HG03378 (cell line): ENCODE measurements at regions not wholly inside any gene's neighbourhood (a gene's known extent, or its start where the extent isn't known, plus 50 kb on each side); places are given as distances from the start of the nearest gene placed in this dataset.
A peak's percentile ranks its signal among the peaks of the same experiment; 100 is the strongest.
"Not testable (repeated sequence)": the region's sequence is repeated elsewhere in the genome, so short reads cannot be mapped to it uniquely, and the experiment has no call there.

Experiments used
- ATAC-seq: cut with Tn5 transposase; IDR thresholded peaks from one replicate; pipeline ENCODE4 v1.9.1; 2021; ENCODE audit warnings: mild to moderate bottlenecking, moderate library complexity; ENCODE audit not compliant: unreplicated experiment

- ATAC-seq: no peak
Measured at GRCh38 chr10:118436742-118437141, 94.6 kb upstream of the FAM204A start.

DNA sequence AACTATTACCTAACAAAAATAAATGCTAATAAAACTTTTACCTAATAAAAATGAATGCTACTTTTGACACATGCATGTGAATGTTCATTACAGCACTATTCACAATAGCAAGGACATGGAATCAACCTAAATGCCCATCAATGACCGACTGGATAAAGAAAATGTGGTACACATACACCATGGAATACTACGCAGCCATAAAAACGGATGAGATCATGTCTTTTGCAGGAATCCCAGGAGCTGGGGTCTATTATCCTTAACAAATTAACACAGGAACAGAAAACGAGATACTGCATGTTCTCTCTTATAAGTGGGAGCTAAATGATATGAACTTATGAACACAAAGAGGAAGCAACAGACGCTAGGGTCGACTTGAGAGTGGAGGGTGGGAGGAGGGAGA is 88.1 kb upstream of the FAM204A start:
- no peak for ATAC-seq

DNA sequence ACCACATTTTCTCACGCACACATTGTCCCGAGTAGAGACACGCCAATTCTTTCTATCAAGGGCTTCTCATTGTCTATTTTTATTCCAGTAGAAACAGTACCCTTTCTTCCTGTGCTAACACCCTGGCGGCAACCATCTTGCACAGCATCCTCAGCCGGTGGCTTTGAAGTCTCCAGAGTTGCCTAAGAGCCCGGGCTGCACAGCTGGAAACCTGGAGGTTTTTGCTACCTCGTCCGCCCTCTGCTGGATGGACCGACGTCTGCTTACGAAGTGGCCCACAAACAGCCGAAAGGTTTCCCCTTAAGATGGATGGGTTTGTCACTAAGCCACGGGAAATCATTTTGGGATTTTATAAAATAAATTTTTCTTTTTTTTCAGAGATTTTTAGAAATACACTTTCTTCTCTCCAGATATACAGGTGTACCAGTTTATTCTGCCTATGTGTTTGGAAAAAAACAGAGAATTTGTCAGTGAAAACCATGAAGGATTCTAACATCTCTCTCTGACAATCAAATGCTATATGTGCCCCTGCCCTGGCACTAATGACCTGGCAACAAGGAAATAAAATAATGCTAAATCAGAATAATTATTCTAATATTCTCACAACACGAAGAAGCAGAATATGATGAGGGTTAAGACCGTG is 81.8 kb upstream of the FAM204A start:
- peak; percentile 85 for ATAC-seq

- no peak for ATAC-seq
Measured at GRCh38 chr10:118422241-118422640, 80.1 kb upstream of the FAM204A start.

GRCh38 chr10:118420049-118420448 is 77.9 kb upstream of the FAM204A start:
- not testable (repeated sequence) for ATAC-seq

DNA sequence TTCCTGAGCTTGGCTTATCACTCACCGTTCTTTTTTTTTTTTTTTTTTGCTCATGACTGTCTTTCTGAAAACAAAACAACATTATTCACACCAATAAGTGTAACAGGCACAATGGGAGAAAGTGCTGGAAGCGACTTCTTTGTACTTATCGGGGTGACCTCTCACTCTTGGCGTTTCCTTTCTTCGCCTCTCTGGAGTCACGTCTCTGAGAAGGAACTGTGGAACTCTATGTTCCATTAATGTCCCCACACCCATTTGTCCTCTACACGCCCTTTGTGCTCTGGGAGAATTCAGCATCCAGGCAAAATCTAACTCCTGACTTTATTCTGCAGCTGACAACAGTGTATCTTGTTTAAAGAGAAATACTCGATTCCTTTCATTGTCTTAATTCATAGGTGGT is 70.8 kb upstream of the FAM204A start:
- no peak for ATAC-seq

DNA sequence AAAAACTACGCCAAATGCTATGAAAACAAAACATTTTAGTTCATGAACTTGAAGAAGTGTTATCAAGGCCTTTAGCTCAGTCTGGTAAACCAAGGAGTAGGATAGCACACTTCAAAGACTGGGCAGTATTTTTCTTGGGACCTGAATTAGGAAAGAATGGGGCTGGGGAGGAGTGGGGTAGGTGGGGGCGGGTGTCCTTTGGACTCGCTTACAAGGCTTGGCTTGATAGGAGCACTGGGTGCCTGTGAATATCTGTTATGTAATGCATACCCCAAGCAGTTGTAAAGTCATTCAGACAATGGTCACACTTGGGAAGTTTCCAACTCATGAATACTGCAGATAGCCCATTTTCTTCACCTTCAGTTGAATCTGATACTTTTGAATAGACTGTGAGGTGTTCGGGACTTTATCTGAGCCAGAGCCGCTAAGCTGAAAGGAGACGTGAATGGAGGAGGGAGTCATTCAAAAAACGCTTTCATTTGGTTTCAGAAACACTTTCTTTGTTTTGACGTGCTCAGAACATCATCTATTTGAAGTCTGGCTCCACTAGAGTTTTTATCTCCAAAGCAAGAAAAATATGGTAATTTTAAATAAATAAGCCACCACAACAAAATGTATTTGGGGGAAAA is 70.1 kb upstream of the FAM204A start:
- ATAC-seq: no peak

DNA sequence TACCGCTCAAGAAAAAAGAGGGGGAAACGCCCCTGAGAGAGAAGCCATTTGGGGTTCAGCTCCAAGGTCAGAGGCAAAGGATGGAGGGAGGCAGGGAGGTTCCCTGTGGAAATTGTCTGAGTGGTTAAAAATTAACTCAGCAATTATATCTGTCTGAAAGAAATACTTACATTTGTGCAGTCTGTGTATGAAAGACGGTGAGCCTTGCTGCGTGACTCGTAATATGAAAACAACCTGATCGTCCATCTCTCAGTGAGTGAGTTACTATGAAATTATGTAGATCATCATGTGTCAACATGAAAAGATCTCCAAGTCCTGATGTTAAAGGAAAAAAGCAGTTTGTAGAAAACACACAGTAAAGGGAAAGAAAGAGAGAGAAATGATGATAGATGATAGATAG is 67.2 kb upstream of the FAM204A start:
- ATAC-seq: no peak

DNA sequence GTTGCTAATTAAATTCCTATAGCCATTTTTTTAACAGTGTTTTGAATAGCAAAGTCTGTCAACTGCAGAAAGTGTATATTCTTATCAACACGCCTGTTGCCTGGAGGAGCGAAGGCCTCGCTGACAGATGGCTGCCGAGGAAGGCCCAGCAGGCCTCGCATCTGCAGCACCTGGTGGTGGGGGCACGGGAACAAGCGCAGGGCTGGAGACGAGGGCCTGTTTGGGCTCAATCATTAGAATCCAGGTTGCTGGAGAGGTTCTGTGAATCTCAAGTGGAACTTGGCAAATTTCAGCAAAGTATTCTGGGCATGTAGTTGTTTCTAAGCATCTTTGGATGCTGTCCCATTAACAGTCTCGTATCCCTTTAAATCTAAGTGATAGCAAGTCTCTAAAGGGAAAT is 66.1 kb upstream of the FAM204A start:
- ATAC-seq: no peak

GRCh38 chr10:118407777-118408176 is 65.7 kb upstream of the FAM204A start:
- ATAC-seq: no peak

DNA sequence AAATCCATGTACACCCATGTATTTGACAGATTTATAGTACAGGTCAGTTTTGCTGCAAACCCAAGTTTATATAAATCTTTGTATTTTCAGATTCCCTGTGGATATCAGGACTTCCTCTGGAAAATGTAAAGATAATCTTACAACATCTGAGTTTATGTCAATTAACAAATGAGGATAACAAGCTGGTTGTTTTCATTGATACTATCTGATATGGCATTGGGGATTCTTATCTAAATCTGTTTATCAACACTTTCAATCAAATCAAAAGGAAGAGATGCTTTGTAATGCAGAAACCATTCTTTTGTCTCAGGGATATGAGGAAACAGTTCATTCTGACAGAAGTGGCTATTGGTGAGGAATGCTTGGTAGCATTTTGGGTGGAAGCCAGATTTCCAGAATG is 64.9 kb upstream of the FAM204A start:
- ATAC-seq: no peak

DNA sequence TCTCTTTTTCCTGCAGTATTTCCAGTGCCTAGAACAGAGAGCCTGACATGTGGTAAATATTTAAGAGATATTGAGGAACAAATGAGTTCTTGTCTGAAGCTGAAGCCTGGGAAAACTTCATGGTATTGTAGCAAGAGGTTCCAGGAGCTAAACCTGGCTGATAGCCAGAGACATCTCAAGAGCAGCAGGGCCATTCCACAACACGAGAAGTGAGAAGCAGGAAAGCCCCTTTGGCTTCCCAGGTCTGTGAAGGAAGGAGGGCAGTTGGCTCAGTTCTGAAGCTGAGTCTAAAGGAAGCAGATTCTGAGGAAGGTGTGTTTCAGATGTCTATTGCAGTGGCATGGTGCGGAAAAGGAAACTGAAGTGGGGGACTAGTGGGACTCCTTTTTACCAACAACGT is 63.8 kb upstream of the FAM204A start:
- no peak for ATAC-seq

DNA sequence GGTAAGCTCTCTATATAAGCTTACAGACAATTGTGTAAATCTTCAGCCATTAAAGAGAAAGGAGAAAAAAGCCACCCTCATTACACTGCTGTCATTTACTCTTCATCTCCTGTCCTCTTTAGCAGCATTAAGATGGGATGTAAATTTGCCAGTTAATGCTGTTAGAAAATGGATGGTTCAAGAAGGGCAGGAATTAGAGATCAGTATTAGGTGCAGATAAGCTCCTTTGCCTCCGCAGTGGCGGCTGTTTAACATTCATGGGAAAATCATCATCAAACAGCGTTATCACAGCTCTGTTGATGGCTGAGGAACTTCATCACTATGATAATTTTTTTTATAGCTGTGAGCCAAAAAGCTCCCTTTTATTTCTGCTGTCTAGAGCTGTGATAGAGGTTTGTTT is 61.8 kb upstream of the FAM204A start:
- no peak for ATAC-seq

DNA sequence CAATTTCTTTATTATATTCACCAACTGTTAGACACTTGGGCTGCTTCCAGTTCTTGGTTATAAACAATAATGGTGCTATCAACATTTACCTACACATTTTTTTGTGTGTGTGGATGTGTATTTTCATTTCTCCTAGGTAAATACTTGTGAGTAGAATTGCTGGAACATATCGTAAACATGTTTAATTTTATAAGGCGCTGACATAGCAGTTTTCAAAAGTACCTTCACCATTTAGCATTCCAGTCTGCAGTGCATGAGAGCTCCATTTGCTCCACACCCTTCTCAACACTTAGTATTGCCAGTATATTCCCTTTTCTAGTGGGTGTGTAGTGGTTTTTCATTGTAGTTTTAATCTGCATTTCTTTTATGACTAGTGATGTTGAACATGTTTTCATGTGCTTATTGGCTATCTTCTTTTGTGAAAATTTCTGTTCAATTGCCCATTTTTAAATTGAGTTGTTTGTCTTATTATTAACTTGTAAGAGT is 59.6 kb upstream of the FAM204A start:
- ATAC-seq: no peak

- no peak for ATAC-seq
Measured at GRCh38 chr10:118397391-118397790, 55.3 kb upstream of the FAM204A start.

DNA sequence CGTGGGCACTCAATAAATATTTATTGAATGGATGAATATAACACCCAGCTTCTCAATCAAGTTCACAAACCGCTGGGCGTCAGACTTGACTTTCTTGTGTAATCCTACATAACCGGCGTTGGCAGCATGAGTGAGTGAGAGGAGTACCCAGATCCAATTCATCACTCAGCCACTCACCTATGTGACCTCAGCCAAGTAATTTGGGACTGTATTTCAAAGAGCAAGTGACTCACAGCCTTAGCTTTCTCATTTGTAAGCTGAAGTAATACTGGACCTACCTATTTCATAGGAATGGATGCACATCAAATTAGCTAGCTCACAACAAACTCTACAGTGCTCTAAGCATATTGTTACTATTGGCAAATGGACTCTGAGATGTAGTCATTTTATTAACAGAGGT is 53.8 kb upstream of the FAM204A start:
- ATAC-seq: no peak

GRCh38 chr10:118394301-118395200 is 52.4 kb upstream of the FAM204A start:
- ATAC-seq: no peak

GRCh38 chr10:118392761-118393160 is 50.6 kb upstream of the FAM204A start:
- no peak for ATAC-seq
